ENCODE measurements at regions not wholly inside any gene's neighbourhood (a gene's known extent, or its start where the extent isn't known, plus 50 kb on each side); places are given as distances from the start of the nearest gene placed in this dataset.

GRCh38 chr10:108716352-108716751 is 1207.0 kb downstream of the XPNPEP1 start:
- H3K4me3 ChIP-seq (ENCODE audit: low read depth, low read length) = no peak overlapping the region
- DNase-seq (ENCODE audit: low read depth, low spot score) = no peak
- POLR2A ChIA-PET = no interaction called here
- CTCF ChIA-PET = no interaction called here
- no peak for TF ChIP-seq CTCF (IDR thresholded peaks at IDR 0.05; ENCODE audit: insufficient read depth, low read length, missing control alignments)

GRCh38 chr10:108709927-108710722 is 1213.2 kb downstream of the XPNPEP1 start:
- CTCF ChIA-PET = no interaction called here
- DNase-seq (ENCODE audit: low read depth, low spot score) = no peak
- TF ChIP-seq CTCF (IDR thresholded peaks at IDR 0.05; ENCODE audit: insufficient read depth, low read length, missing control alignments) = no peak

GRCh38 chr10:108708363-108708762 is 1214.9 kb downstream of the XPNPEP1 start:
- ChIA-PET POLR2A (no interaction called here), CTCF (no interaction called here)
- no peak for DNase-seq (ENCODE audit: low read depth, low spot score)
- H3K4me3 ChIP-seq (ENCODE audit: low read depth, low read length) = no peak overlapping the region
- no peak for TF ChIP-seq CTCF (IDR thresholded peaks at IDR 0.05; ENCODE audit: insufficient read depth, low read length, missing control alignments)

More at GRCh38 chr10:108709927-108710722, 1213.2 kb downstream of the XPNPEP1 start:
- no peak overlapping the region for H3K4me3 ChIP-seq (ENCODE audit: low read depth, low read length)
- POLR2A ChIA-PET = no interaction called here

- no peak for DNase-seq (ENCODE audit: low read depth, low spot score)
- POLR2A ChIA-PET = no interaction called here
- CTCF ChIA-PET = no interaction called here
- H3K4me3 ChIP-seq (ENCODE audit: low read depth, low read length) = no peak overlapping the region
- TF ChIP-seq CTCF (IDR thresholded peaks at IDR 0.05; ENCODE audit: insufficient read depth, low read length, missing control alignments) = no peak
Observed at GRCh38 chr10:108696792-108697477, 1226.4 kb downstream of the XPNPEP1 start.

- H3K4me3 ChIP-seq (ENCODE audit: low read depth, low read length) = no peak overlapping the region
- no peak for DNase-seq (ENCODE audit: low read depth, low spot score)
- ChIA-PET POLR2A (no interaction called here), CTCF (no interaction called here)
- no peak for TF ChIP-seq CTCF (IDR thresholded peaks at IDR 0.05; ENCODE audit: insufficient read depth, low read length, missing control alignments)
Observed at GRCh38 chr10:108691126-108691525, 1232.2 kb downstream of the XPNPEP1 start.

- H3K4me3 ChIP-seq (ENCODE audit: low read depth, low read length) = no peak overlapping the region
- no peak for DNase-seq (ENCODE audit: low read depth, low spot score)
- CTCF ChIA-PET = no interaction called here
- POLR2A ChIA-PET = no interaction called here
- TF ChIP-seq CTCF (IDR thresholded peaks at IDR 0.05; ENCODE audit: insufficient read depth, low read length, missing control alignments) = no peak
Observed at GRCh38 chr10:108690530-108690929, 1232.8 kb downstream of the XPNPEP1 start.

Data from AG04449 (cell line).